Right atrium auricular region (tissue), 2 donors: ENCODE measurements at regions not wholly inside any gene's neighbourhood (a gene's known extent, or its start where the extent isn't known, plus 50 kb on each side); places are given as distances from the start of the nearest gene placed in this dataset.

Experiments
- DNase-seq: peaks from one replicate; pipeline ENCODE4 v3.0.0-alpha.2; 2019; ENCODE audit warnings: low spot score
- H3K27ac ChIP-seq, 2 donors: fragments of 200-600 bp; sonication (generic); 1 replicate in 1 of 2; 2 replicates in 1 of 2; pipeline ENCODE4 v1.5.1; 2016 to 2019
- H3K27me3 ChIP-seq, 2 donors: fragments of 200-600 bp; sonication (generic); one replicate each; pipeline versions ENCODE4 v1.5.1 to v1.6.0; 2017 to 2019
- H3K36me3 ChIP-seq: fragments of 200-600 bp; sonication (generic); one replicate; pipeline ENCODE4 v1.5.1; 2016
- H3K4me1 ChIP-seq, 2 donors: fragments of 200-600 bp; sonication (generic); one replicate each; pipeline versions ENCODE4 v1.5.1 to v1.6.0; 2017 to 2019
- H3K4me3 ChIP-seq, 2 donors: fragments of 200-600 bp; sonication (generic); 1 replicate in 1 of 2; 2 replicates in 1 of 2; pipeline ENCODE4 v1.5.1; 2017 to 2019; ENCODE audit warnings: mild to moderate bottlenecking in 1 of 2, moderate library complexity in 1 of 2
- H3K9me3 ChIP-seq, 2 donors: fragments of 200-600 bp; sonication (generic); one replicate each; pipeline ENCODE4 v1.5.1; 2019
- TF ChIP-seq, protein P1 (sequence below), 2 donors: fragments of 200-600 bp; sonication (generic); IDR thresholded peaks; one replicate each; pipeline ENCODE4 v1.5.1; 2019; ENCODE audit warnings: antibody characterized with exemption in 2 of 2

DNA sequence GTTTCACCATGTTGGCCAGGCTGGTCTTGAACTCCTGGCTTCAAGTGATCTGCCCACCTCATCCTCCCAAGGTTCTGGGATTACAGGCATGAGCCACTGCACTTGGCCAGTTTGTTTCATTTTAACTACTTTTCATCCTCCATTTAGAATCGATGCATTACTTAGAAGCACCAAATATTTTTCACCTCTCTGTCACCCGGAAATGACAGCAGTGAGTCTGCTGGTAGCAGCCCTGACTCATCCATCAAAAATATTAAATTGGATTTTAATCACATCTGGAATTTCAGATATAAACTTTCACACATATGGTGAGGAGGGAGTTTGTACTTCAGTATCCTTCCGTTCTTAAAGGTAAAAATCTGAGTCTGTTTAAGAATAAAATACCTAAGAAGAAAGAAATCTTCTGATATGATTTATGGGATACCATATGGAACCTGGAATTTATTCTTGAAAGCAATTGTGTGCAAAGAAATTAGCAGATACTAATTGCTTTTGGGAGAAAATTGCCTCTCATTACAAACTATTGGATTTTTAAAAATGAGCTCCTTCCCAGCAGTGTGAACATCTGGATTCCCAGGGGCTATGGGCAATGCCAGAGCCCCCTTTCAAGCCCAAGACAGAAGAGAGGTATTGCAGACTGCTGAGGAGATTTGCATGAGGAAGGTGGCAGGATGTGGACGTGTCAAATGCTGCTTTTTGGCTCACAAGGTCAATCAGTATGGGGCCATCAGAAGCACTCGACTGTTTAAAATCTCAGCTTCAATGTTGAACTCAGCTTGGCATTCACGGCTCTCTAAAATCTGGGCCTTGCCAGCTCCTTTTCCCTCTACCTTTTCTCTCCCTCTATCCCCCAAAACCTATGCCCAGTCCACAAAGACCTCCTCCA is 279.5 kb upstream of the SIX2 start:
- Histone ChIP-seq H3K36me3 (no peaks in the 10 kb centered on the region), H3K9me3 (no peaks in the 10 kb centered on the region), H3K27me3 (no peaks in the 10 kb centered on the region), H3K4me1 (no peaks in the 10 kb centered on the region), H3K4me3 (no peak overlapping the region), H3K27ac (no peak overlapping the region)
- TF ChIP-seq, protein P1, sequence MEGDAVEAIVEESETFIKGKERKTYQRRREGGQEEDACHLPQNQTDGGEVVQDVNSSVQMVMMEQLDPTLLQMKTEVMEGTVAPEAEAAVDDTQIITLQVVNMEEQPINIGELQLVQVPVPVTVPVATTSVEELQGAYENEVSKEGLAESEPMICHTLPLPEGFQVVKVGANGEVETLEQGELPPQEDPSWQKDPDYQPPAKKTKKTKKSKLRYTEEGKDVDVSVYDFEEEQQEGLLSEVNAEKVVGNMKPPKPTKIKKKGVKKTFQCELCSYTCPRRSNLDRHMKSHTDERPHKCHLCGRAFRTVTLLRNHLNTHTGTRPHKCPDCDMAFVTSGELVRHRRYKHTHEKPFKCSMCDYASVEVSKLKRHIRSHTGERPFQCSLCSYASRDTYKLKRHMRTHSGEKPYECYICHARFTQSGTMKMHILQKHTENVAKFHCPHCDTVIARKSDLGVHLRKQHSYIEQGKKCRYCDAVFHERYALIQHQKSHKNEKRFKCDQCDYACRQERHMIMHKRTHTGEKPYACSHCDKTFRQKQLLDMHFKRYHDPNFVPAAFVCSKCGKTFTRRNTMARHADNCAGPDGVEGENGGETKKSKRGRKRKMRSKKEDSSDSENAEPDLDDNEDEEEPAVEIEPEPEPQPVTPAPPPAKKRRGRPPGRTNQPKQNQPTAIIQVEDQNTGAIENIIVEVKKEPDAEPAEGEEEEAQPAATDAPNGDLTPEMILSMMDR (IDR thresholded peaks at IDR 0.05), result no peak
- DNase-seq, result no peak

DNA sequence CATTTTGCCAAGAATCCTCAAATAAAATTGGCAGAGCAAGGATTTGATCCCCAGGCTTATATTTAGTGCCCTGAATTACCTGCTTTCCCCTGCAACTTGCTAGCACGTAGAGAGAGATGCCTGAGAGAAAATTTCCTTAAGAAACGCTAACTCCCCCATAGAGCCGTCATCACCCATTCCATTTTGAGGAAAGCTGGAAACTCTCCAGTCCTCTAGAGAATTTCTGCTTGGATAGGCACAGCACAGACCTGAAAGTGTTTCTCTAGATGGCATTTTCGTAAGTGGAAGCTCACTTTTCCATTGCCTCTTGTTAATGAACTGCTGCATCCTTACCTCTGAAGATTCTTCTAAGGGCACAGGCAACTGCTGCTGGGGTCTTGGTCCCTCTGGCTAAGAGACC is 277.8 kb upstream of the SIX2 start:
- Histone ChIP-seq H3K27me3 (no peaks in the 10 kb centered on the region), H3K9me3 (no peaks in the 10 kb centered on the region), H3K36me3 (no peaks in the 10 kb centered on the region), H3K27ac (no peak overlapping the region), H3K4me3 (no peak overlapping the region), H3K4me1 (no peaks in the 10 kb centered on the region)
- no peak for DNase-seq
- TF ChIP-seq, protein P1 (IDR thresholded peaks at IDR 0.05), result no peak

DNA sequence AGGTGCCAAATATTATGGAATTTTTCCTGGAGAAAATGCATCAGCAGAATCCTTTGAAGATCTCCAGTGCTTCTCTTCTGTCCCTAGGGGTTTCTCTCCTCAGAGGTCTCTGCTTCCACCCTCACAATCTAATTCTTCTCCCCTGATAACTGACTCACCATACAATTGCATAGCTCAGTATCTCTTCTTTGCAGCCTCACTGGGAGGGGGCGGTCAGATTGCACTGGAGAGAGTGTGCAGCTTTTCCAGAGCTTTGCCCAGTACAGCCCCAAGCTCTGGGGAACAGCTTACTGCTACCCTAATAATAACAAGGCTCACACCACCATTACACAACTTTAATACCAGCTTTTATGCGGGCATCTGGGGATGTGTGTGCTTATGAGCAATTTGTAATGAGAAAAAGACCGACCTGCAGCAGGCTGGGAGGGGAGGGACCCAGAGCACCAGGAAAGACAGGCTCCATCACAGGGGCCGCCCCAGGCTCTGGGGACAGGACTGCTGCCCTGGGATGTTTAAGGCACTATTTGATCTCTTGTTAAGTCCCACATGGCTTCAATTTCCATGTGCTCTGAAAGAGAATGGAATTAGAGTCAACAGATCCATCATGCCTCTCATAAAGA is 276.6 kb upstream of the SIX2 start:
- H3K4me1 ChIP-seq, result no peaks in the 10 kb centered on the region
- H3K36me3 ChIP-seq, result no peaks in the 10 kb centered on the region
- H3K27ac ChIP-seq, result no peak overlapping the region
- no peak overlapping the region for H3K4me3 ChIP-seq
- no peaks in the 10 kb centered on the region for H3K27me3 ChIP-seq
- H3K9me3 ChIP-seq, result no peaks in the 10 kb centered on the region
- no peak for DNase-seq
- TF ChIP-seq, protein P1 (IDR thresholded peaks at IDR 0.05), result no peak

DNA sequence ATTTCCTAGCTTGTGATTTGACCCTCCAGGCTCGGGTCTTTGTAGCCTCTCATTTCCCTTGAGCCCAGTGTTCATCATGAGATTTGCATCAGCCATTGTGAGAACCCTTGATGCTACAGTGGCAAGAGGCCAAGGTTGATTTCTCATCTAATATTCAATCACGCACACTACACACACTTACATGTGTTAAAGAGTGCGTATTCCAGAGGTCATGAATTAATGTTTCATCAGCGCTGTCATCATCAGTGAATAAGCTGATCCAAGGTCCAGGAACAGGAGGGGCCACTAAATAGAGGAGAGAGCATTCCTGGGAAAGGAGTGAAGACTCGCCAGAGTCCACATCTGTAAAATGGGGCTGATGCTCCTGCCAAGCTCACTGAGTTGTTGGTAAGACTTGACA is 276.1 kb upstream of the SIX2 start:
- Histone ChIP-seq H3K4me1 (no peaks in the 10 kb centered on the region), H3K9me3 (no peaks in the 10 kb centered on the region), H3K4me3 (no peak overlapping the region), H3K27me3 (no peaks in the 10 kb centered on the region), H3K36me3 (no peaks in the 10 kb centered on the region), H3K27ac (no peak overlapping the region)
- TF ChIP-seq, protein P1 (IDR thresholded peaks at IDR 0.05), result no peak
- no peak for DNase-seq

DNA sequence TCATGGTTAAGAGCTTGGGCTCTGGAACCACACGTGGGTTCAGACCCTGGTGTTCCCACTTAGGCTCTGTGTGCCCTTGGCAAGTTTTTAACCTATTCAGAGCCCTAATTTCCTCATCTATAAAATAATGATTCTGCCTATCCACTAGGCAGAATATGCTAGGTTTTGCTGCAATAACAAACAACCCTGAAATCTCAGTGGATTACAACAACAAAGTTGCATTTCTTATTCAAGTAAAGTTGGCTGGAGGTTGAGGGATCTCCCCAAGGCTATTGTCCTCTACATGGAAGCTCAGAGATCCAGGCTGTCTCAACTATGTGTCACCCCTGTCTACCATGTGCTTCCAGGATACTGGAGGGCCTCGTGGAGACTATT is 275.4 kb upstream of the SIX2 start:
- DNase-seq, result no peak
- Histone ChIP-seq H3K4me3 (no peak overlapping the region), H3K27me3 (no peaks in the 10 kb centered on the region), H3K4me1 (no peaks in the 10 kb centered on the region), H3K27ac (no peak overlapping the region), H3K9me3 (no peaks in the 10 kb centered on the region), H3K36me3 (no peaks in the 10 kb centered on the region)
- TF ChIP-seq, protein P1 (IDR thresholded peaks at IDR 0.05), result no peak
